ENCODE measurements at regions not wholly inside any gene's neighbourhood (a gene's known extent, or its start where the extent isn't known, plus 50 kb on each side); places are given as distances from the start of the nearest gene placed in this dataset.
A peak's percentile ranks its signal among the peaks of the same experiment; 100 is the strongest.

DNA sequence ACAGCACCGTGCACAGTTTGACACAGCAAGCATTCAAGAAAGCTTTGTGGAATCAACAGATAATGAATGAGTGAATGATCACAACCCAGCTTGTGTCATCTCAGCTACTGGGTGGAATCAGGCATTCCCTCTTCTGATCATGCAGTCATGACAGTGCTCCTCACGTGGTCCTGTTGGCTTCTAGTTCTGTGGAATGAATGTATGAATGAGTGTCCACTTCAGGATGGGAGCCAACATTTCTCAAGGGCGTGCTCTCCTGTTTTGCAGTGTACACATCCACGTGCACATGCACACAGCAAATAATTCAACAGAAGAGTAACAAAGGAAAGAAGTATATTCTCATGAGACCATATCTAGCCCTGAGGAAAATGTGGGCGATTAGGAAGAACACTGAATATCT, 133.1 kb upstream of the NPVF start:
- Histone ChIP-seq H3K4me1 (peaks cover 6% of the 10 kb centered on the region), H3K36me3 (replicated peaks in 1 of 2; ENCODE audit: insufficient read depth in 1 of 2, low read depth in 2 of 2) (no peaks in the 10 kb centered on the region), H3K27ac (no peak overlapping the region), H3K9me3 (no peaks in the 10 kb centered on the region), H3K27me3 (no peaks in the 10 kb centered on the region), H3K4me3 (no peak overlapping the region)
- intact Hi-C loops (cut with DNase I) = no loop called here
- ATAC-seq = no peak
- TF ChIP-seq, protein P1, sequence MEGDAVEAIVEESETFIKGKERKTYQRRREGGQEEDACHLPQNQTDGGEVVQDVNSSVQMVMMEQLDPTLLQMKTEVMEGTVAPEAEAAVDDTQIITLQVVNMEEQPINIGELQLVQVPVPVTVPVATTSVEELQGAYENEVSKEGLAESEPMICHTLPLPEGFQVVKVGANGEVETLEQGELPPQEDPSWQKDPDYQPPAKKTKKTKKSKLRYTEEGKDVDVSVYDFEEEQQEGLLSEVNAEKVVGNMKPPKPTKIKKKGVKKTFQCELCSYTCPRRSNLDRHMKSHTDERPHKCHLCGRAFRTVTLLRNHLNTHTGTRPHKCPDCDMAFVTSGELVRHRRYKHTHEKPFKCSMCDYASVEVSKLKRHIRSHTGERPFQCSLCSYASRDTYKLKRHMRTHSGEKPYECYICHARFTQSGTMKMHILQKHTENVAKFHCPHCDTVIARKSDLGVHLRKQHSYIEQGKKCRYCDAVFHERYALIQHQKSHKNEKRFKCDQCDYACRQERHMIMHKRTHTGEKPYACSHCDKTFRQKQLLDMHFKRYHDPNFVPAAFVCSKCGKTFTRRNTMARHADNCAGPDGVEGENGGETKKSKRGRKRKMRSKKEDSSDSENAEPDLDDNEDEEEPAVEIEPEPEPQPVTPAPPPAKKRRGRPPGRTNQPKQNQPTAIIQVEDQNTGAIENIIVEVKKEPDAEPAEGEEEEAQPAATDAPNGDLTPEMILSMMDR (IDR thresholded peaks at IDR 0.05) = no peak
- no peak for TF ChIP-seq POLR2A (IDR thresholded peaks at IDR 0.05)
- WGBS, 2 donors = 84 to 87% methylated on average over 5 of the region's 5 CpGs
- DNase-seq = no peak

DNA sequence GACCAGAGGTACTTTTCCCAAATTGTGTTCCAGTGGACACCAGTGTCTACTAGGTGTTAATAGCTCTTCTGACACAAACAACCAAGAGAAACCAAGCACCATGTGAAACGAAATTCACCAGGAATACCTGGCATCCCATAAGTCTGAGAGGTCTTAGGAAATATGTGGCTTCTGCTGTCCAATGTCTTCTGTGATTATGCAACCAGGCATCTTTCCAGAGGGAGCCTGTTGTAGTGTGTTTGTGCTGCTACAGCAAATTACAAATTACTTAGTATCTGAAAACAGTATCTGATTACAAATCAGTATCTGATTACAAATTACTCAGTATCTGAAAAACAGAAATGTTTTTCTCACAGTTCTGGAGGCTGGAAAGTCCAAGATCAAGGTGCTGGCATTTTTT, 133.6 kb upstream of the NPVF start:
- peak in 1 of 4 donors; percentile 16 for DNase-seq
- no peaks in the 10 kb centered on the region for H3K9me3 ChIP-seq
- H3K27ac ChIP-seq = no peak overlapping the region
- 50 to 67% methylated on average over 1 of the region's 1 CpG for WGBS, 2 donors
- peaks cover 6% of the 10 kb centered on the region for H3K4me1 ChIP-seq
- H3K27me3 ChIP-seq = no peaks in the 10 kb centered on the region
- H3K36me3 ChIP-seq (replicated peaks in 1 of 2; ENCODE audit: insufficient read depth in 1 of 2, low read depth in 2 of 2) = no peaks in the 10 kb centered on the region
- no peak for ATAC-seq
- no peak for TF ChIP-seq POLR2A (IDR thresholded peaks at IDR 0.05)
- TF ChIP-seq, protein P1 (IDR thresholded peaks at IDR 0.05) = no peak
- H3K4me3 ChIP-seq = no peak overlapping the region
- intact Hi-C loops (cut with DNase I) = no loop called here

- Histone ChIP-seq H3K4me3 (no peak overlapping the region), H3K36me3 (replicated peaks in 1 of 2; ENCODE audit: insufficient read depth in 1 of 2, low read depth in 2 of 2) (no peaks in the 10 kb centered on the region), H3K9me3 (no peaks in the 10 kb centered on the region), H3K27ac (no peak overlapping the region), H3K4me1 (peaks cover 9% of the 10 kb centered on the region), H3K27me3 (no peaks in the 10 kb centered on the region)
- 90 to 92% methylated on average over 5 of the region's 5 CpGs for WGBS, 2 donors
- ATAC-seq (no peak), DNase-seq (no peak)
- intact Hi-C loops (cut with DNase I) = no loop called here
- TF ChIP-seq, protein P1 (IDR thresholded peaks at IDR 0.05) = no peak
- no peak for TF ChIP-seq POLR2A (IDR thresholded peaks at IDR 0.05)
Measured at GRCh38 chr7:25368599-25369201, 140.4 kb upstream of the NPVF start.

- intact Hi-C loops (cut with DNase I) = no loop called here
- ATAC-seq (peak; percentile 75), DNase-seq (peak; percentile 46 to 70 (median 56))
- Histone ChIP-seq H3K27me3 (no peaks in the 10 kb centered on the region), H3K4me3 (no peak overlapping the region), H3K27ac (peak overlapping the region in 1 of 4 donors; percentile 36), H3K4me1 (peaks cover 9% of the 10 kb centered on the region), H3K9me3 (no peaks in the 10 kb centered on the region), H3K36me3 (replicated peaks in 1 of 2; ENCODE audit: insufficient read depth in 1 of 2, low read depth in 2 of 2) (no peaks in the 10 kb centered on the region)
- TF ChIP-seq, protein P1 (IDR thresholded peaks at IDR 0.05) = no peak
- no peak for TF ChIP-seq POLR2A (IDR thresholded peaks at IDR 0.05)
- WGBS, 2 donors = 10 to 24% methylated on average over 4 of the region's 4 CpGs
Measured at GRCh38 chr7:25369786-25370185, 141.5 kb upstream of the NPVF start.

- H3K27me3 ChIP-seq = no peaks in the 10 kb centered on the region
Measured at GRCh38 chr7:25371972-25372371, 143.7 kb upstream of the NPVF start.

More at GRCh38 chr7:25371972-25372371, 143.7 kb upstream of the NPVF start:
- WGBS, 2 donors = 89 to 92% methylated on average over 2 of the region's 2 CpGs
- no peaks in the 10 kb centered on the region for H3K36me3 ChIP-seq (replicated peaks in 1 of 2; ENCODE audit: insufficient read depth in 1 of 2, low read depth in 2 of 2)
- intact Hi-C loops (cut with DNase I) = no loop called here
- no peak for DNase-seq
- H3K9me3 ChIP-seq = no peaks in the 10 kb centered on the region
- H3K4me1 ChIP-seq = peaks cover 19% of the 10 kb centered on the region
- no peak for ATAC-seq
- no peak overlapping the region for H3K27ac ChIP-seq
- H3K4me3 ChIP-seq = no peak overlapping the region
- TF ChIP-seq POLR2A (IDR thresholded peaks at IDR 0.05) = no peak
- TF ChIP-seq, protein P1 (IDR thresholded peaks at IDR 0.05) = no peak
